RWPE1 (cell line): ENCODE measurements at regions not wholly inside any gene's neighbourhood (a gene's known extent, or its start where the extent isn't known, plus 50 kb on each side); places are given as distances from the start of the nearest gene placed in this dataset.

ENCODE experiments used
- CTCF ChIA-PET: fragments of 350-600 bp; sonication (Branson Sonifier 250); formaldehyde crosslinking; extraction: SDS; loops from one replicate; lab custom pipeline; 2021; lab: Yijun Ruan, JAX
- POLR2A ChIA-PET: fragments of 400-600 bp; formaldehyde crosslinking; extraction: SDS; loops from one replicate; lab custom pipeline; 2020; ENCODE audit warnings: antibody characterized with exemption; ENCODE audit not compliant: low non-redundant PET; lab: Yijun Ruan, JAX
- DNase-seq: peaks from one replicate; pipeline ENCODE4 v3.0.0; 2012; ENCODE audit warnings: low spot score
- H3K27ac ChIP-seq: fragments of 450-650 bp; 2 replicates; pipeline ENCODE4 v1.5.1; 2017
- CTCF ChIP-seq: fragments of 450-650 bp; conservative IDR thresholded peaks from 2 replicates; pipeline ENCODE4 v1.5.1; 2017; ENCODE audit warnings: low read depth, mild to moderate bottlenecking

- no peak for DNase-seq
- ChIA-PET CTCF (no interaction called here), POLR2A (no interaction called here)
- TF ChIP-seq CTCF, result no peak
- H3K27ac ChIP-seq, result no peak overlapping the region
These were observed 113.1 kb upstream of the REG3A start for GRCh38 chr2:79272616-79273015.

GRCh38 chr2:79271456-79271855, 111.9 kb upstream of the REG3A start:
- no peak overlapping the region for H3K27ac ChIP-seq
- POLR2A ChIA-PET, result no interaction called here
- CTCF ChIA-PET, result no interaction called here
- TF ChIP-seq CTCF, result no peak
- DNase-seq, result no peak

GRCh38 chr2:79260848-79261247, 101.3 kb upstream of the REG3A start:
- CTCF ChIA-PET, result no interaction called here
- H3K27ac ChIP-seq, result no peak overlapping the region
- DNase-seq, result no peak
- no peak for TF ChIP-seq CTCF
- POLR2A ChIA-PET, result no interaction called here

GRCh38 chr2:79259959-79260358, 100.4 kb upstream of the REG3A start:
- TF ChIP-seq CTCF, result no peak
- H3K27ac ChIP-seq, result no peak overlapping the region
- DNase-seq, result no peak
- ChIA-PET POLR2A (no interaction called here), CTCF (no interaction called here)

- TF ChIP-seq CTCF, result no peak
- POLR2A ChIA-PET, result no interaction called here
- no peak overlapping the region for H3K27ac ChIP-seq
- DNase-seq, result no peak
- CTCF ChIA-PET, result interaction anchor here (0.6 kb wide), 1 partner anchor 590 kb away, joined by 3 read pairs; no protein-coding TSS in a partner anchor
These were observed 99.7 kb upstream of the REG3A start for GRCh38 chr2:79259296-79259695.

- no peak overlapping the region for H3K27ac ChIP-seq
- no peak for TF ChIP-seq CTCF
- POLR2A ChIA-PET, result no interaction called here
- DNase-seq, result no peak
- CTCF ChIA-PET, result no interaction called here
These were observed 93.8 kb upstream of the REG3A start for GRCh38 chr2:79253243-79253774.
